SK-N-SH (cell line): ENCODE measurements at regions not wholly inside any gene's neighbourhood (a gene's known extent, or its start where the extent isn't known, plus 50 kb on each side); places are given as distances from the start of the nearest gene placed in this dataset.

Experiments used
- CTCF ChIA-PET: fragments of 300-600, 350-600 bp; formaldehyde crosslinking; extraction: SDS; loops from one replicate; lab custom pipeline; 2021; lab: Yijun Ruan, JAX
- POLR2A ChIA-PET: fragments of 350-600 bp; sonication (Branson Sonifier 250); formaldehyde crosslinking; extraction: SDS; loops from one replicate; lab custom pipeline; 2020; ENCODE audit warnings: antibody characterized with exemption, inconsistent platforms; lab: Yijun Ruan, JAX
- DNase-seq: peaks from one replicate; pipeline ENCODE4 v3.0.0; 2012
- H2AFZ ChIP-seq: fragments of 200-600 bp; sonication (generic); 2 replicates; pipeline ENCODE4 v1.8.1; 2016; ENCODE audit warnings: antibody characterized with exemption, mild to moderate bottlenecking, low read depth
- H3F3A ChIP-seq: fragments of 200-600 bp; sonication (generic); replicated peaks from 2 replicates; pipeline ENCODE3; 2016; ENCODE audit warnings: antibody characterized with exemption, mild to moderate bottlenecking; ENCODE audit not compliant: insufficient read depth
- H3K27ac ChIP-seq, 2 experiments: fragments of 200-500 bp in 1 of 2; fragments of 200-600 bp in 1 of 2; sonication (Bioruptor generic) in 1 of 2; sonication (generic), shearing (Covaris generic) in 1 of 2; 2 replicates each; pipeline versions ENCODE4 v1.5.1 to v1.6.1; 2014 to 2016; ENCODE audit warnings: low read depth in 2 of 2, inconsistent platforms in 1 of 2, low read length in 1 of 2, mild to moderate bottlenecking in 1 of 2, mixed read lengths in 1 of 2
- H3K27me3 ChIP-seq: fragments of 200-600 bp; sonication (generic), shearing (Covaris generic); 2 replicates; pipeline ENCODE4 v1.6.1; 2016; ENCODE audit warnings: mixed run types; ENCODE audit not compliant: insufficient read depth
- H3K36me3 ChIP-seq, 2 experiments: fragments of 200-500 bp in 1 of 2; fragments of 200-600 bp in 1 of 2; sonication (Bioruptor generic) in 1 of 2; sonication (generic) in 1 of 2; replicated peaks in 1 of 2; 2 replicates each; pipeline versions ENCODE3 to v1.5.1; 2014 to 2016; ENCODE audit warnings: low read length in 1 of 2, mild to moderate bottlenecking in 1 of 2; ENCODE audit not compliant: insufficient read depth in 2 of 2, control insufficient read depth in 1 of 2
- H3K4me1 ChIP-seq, 2 experiments: fragments of 200-500 bp in 1 of 2; fragments of 200-600 bp in 1 of 2; sonication (Bioruptor generic) in 1 of 2; sonication (generic), shearing (Covaris generic) in 1 of 2; 2 replicates each; pipeline versions ENCODE4 v1.5.1 to v1.6.1; 2014 to 2016; ENCODE audit warnings: low read depth in 1 of 2, low read length in 1 of 2, mixed run types in 1 of 2; ENCODE audit not compliant: insufficient read depth in 2 of 2, control insufficient read depth in 1 of 2
- H3K4me2 ChIP-seq: fragments of 200-600 bp; sonication (generic), shearing (Covaris generic); 2 replicates; pipeline ENCODE4 v1.6.1; 2017; ENCODE audit warnings: mixed run types
- H3K4me3 ChIP-seq, 2 experiments: fragments of 200-500 bp in 1 of 2; fragments of 200-600 bp in 1 of 2; sonication (Bioruptor generic) in 1 of 2; sonication (generic), shearing (Covaris generic) in 1 of 2; 2 replicates each; pipeline versions ENCODE4 v1.5.1 to v1.8.1; 2014 to 2016; ENCODE audit warnings: low read depth in 2 of 2, inconsistent platforms in 1 of 2, low read length in 1 of 2, mild to moderate bottlenecking in 1 of 2, mixed read lengths in 1 of 2, moderate library complexity in 1 of 2
- H3K79me2 ChIP-seq: fragments of 200-600 bp; sonication (generic); 2 replicates; pipeline ENCODE4 v1.8.1; 2017; ENCODE audit warnings: mild to moderate bottlenecking; ENCODE audit not compliant: insufficient read depth
- H3K9ac ChIP-seq: fragments of 200-600 bp; sonication (generic); 2 replicates; pipeline ENCODE4 v1.6.1; 2017; ENCODE audit warnings: mixed run types
- H3K9me2 ChIP-seq: fragments of 200-600 bp; sonication (generic); 2 replicates; pipeline ENCODE4 v1.6.1; 2017; ENCODE audit warnings: mixed run types
- H3K9me3 ChIP-seq: fragments of 200-600 bp; sonication (generic); 2 replicates; pipeline ENCODE4 v1.6.1; 2017; ENCODE audit warnings: mixed run types, mild to moderate bottlenecking, moderate library complexity
- H4K20me1 ChIP-seq: fragments of 200-600 bp; sonication (generic); 2 replicates; pipeline ENCODE4 v1.6.1; 2017; ENCODE audit warnings: mild to moderate bottlenecking, mixed run types; ENCODE audit not compliant: insufficient read depth
- CTCF ChIP-seq: fragments of 200-600 bp; sonication (generic); IDR thresholded peaks from 2 replicates; pipeline ENCODE4 v1.6.1; 2017; ENCODE audit warnings: antibody characterized with exemption, mild to moderate bottlenecking, moderate library complexity
- ELF1 ChIP-seq: IDR thresholded peaks from 2 replicates; pipeline ENCODE4 v1.4.0; 2012
- EP300 ChIP-seq, 2 experiments: IDR thresholded peaks; 2 replicates each; pipeline versions ENCODE4 v1.4.0 to v1.6.1; 2012; ENCODE audit warnings: borderline replicate concordance in 1 of 2, low read depth in 1 of 2, low read length in 1 of 2
- FOSL2 ChIP-seq: IDR thresholded peaks from 2 replicates; pipeline ENCODE4 v1.4.0; 2012; ENCODE audit warnings: low read depth, mild to moderate bottlenecking, moderate library complexity, borderline replicate concordance
- GABPA ChIP-seq: IDR thresholded peaks from 2 replicates; pipeline ENCODE4 v1.4.0; 2012; ENCODE audit warnings: low read depth, mild to moderate bottlenecking
- GATA2 ChIP-seq: sonication (generic); formaldehyde crosslinking; IDR thresholded peaks from 2 replicates; pipeline ENCODE4 v1.5.0; 2020; ENCODE audit warnings: mild to moderate bottlenecking, missing genetic modification reagents
- JUND ChIP-seq: IDR thresholded peaks from 2 replicates; pipeline ENCODE4 v1.4.0; 2012
- MEF2A ChIP-seq: IDR thresholded peaks from 2 replicates; pipeline ENCODE4 v1.4.0; 2012; ENCODE audit warnings: low read depth, borderline replicate concordance
- MXI1 ChIP-seq: IDR thresholded peaks from 2 replicates; pipeline ENCODE4 v1.6.1; 2012; ENCODE audit warnings: mild to moderate bottlenecking, low read depth, low read length, improper control_type of control experiment
- NFIC ChIP-seq: IDR thresholded peaks from 2 replicates; pipeline ENCODE4 v1.4.0; 2012; ENCODE audit warnings: borderline replicate concordance
- NRF1 ChIP-seq: IDR thresholded peaks from 2 replicates; pipeline ENCODE4 v1.6.1; 2012; ENCODE audit warnings: low read depth, mild to moderate bottlenecking, low read length
- RAD21 ChIP-seq: IDR thresholded peaks from 2 replicates; pipeline ENCODE4 v1.6.1; 2012; ENCODE audit warnings: mild to moderate bottlenecking, low read length
- RCOR1 ChIP-seq: fragments of 150-350 bp; IDR thresholded peaks from 2 replicates; pipeline ENCODE4 v1.6.1; 2017; ENCODE audit warnings: antibody characterized with exemption, low read length
- RXRA ChIP-seq: IDR thresholded peaks from 2 replicates; pipeline ENCODE4 v1.4.0; 2012; ENCODE audit warnings: low read depth, mild to moderate bottlenecking, borderline replicate concordance
- TAF1 ChIP-seq: IDR thresholded peaks from 2 replicates; pipeline ENCODE4 v1.6.1; 2012; ENCODE audit warnings: low read depth, mild to moderate bottlenecking, low read length, moderate library complexity, borderline replicate concordance
- TEAD4 ChIP-seq: IDR thresholded peaks from 2 replicates; pipeline ENCODE4 v1.4.0; 2012; ENCODE audit warnings: mild to moderate bottlenecking, borderline replicate concordance; ENCODE audit not compliant: insufficient read depth
- YY1 ChIP-seq: IDR thresholded peaks from 2 replicates; pipeline ENCODE4 v1.4.0; 2012; ENCODE audit warnings: low read depth, mild to moderate bottlenecking
- WGBS: methylation state at CpG from one replicate; pipeline ENCODE4 v1.1.6; 2017; ENCODE audit warnings: low lambda C conversion rate; 5-methylcytosine and 5-hydroxymethylcytosine counted together
- TF ChIP-seq, protein P1 (sequence below): IDR thresholded peaks from 2 replicates; pipeline ENCODE4 v1.4.0; 2012; ENCODE audit warnings: low read depth, borderline replicate concordance
- TF ChIP-seq, protein P2 (sequence below): fragments of 150-350 bp; IDR thresholded peaks from 2 replicates; pipeline ENCODE4 v1.6.1; 2017; ENCODE audit warnings: antibody characterized with exemption, low read length, low read depth, borderline replicate concordance

DNA sequence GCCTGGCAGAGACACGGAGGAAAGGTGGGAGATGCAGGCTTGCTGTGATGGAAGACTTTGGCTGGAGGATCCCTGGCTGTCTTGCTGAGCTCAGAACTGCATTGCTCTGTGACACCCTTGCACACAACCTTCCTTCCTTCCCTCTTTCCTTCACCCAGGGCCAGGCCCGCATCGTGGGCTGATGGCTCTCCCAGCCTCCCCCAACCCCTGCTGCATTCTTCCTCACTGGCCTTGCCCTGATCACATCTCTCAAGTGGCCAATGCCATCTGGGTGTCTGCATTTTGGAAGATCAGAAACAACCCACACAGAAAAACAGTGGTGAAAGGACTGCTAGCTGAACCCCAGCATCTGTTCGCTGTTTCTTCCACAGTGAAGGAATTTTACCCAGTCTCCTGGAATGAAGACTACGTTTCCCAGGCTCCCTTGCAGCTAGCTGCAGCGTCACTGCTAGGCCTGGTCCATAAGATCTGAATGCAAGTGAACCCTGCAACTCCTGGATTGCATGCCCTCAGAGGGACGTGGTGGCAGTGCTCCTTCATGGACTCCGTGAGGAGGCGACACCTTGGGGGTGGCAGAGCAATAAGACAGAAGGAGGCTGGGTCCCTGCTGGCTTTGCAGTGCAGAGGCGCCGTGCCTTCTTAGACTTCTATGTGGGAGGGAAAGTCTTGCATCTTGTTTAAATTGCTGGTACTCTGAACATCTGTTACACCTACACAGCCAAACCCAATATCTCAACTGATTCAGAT lies 78.9 kb upstream of the YWHAQ start:
- H2AFZ ChIP-seq = no peak overlapping the region
- no peaks in the 10 kb centered on the region; a peak in 1 of 4 replicates for H3K4me1 ChIP-seq
- DNase-seq = no peak
- no peaks in the 10 kb centered on the region for H3K9me3 ChIP-seq
- no peak overlapping the region for H3K9ac ChIP-seq
- no peak overlapping the region for H3K4me3 ChIP-seq
- H3K79me2 ChIP-seq = no peaks in the 10 kb centered on the region
- no peaks in the 10 kb centered on the region for H3F3A ChIP-seq
- H4K20me1 ChIP-seq = no peaks in the 10 kb centered on the region
- no peaks in the 10 kb centered on the region for H3K27me3 ChIP-seq
- no peak for TF ChIP-seq TAF1
- TF ChIP-seq EP300 (IDR thresholded peaks at IDR 0.05; ENCODE audit: borderline replicate concordance in 1 of 2, low read depth in 1 of 2, low read length in 1 of 2) = no peak
- TF ChIP-seq YY1 = no peak
- no peak for TF ChIP-seq GABPA
- TF ChIP-seq, protein P1, sequence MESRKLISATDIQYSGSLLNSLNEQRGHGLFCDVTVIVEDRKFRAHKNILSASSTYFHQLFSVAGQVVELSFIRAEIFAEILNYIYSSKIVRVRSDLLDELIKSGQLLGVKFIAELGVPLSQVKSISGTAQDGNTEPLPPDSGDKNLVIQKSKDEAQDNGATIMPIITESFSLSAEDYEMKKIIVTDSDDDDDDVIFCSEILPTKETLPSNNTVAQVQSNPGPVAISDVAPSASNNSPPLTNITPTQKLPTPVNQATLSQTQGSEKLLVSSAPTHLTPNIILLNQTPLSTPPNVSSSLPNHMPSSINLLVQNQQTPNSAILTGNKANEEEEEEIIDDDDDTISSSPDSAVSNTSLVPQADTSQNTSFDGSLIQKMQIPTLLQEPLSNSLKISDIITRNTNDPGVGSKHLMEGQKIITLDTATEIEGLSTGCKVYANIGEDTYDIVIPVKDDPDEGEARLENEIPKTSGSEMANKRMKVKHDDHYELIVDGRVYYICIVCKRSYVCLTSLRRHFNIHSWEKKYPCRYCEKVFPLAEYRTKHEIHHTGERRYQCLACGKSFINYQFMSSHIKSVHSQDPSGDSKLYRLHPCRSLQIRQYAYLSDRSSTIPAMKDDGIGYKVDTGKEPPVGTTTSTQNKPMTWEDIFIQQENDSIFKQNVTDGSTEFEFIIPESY = no peak
- TF ChIP-seq RXRA = no peak
- 92% methylated on average over 11 of the region's 11 CpGs for WGBS
- H3K4me2 ChIP-seq = no peak overlapping the region
- H3K36me3 ChIP-seq = no peaks in the 10 kb centered on the region
- H3K9me2 ChIP-seq = no peaks in the 10 kb centered on the region
- ChIA-PET POLR2A (no interaction called here), CTCF (interaction anchor here (0.6 kb wide), 1 partner anchor 20 kb away, joined by 3 read pairs; no protein-coding TSS in a partner anchor)
- no peak overlapping the region for H3K27ac ChIP-seq

DNA sequence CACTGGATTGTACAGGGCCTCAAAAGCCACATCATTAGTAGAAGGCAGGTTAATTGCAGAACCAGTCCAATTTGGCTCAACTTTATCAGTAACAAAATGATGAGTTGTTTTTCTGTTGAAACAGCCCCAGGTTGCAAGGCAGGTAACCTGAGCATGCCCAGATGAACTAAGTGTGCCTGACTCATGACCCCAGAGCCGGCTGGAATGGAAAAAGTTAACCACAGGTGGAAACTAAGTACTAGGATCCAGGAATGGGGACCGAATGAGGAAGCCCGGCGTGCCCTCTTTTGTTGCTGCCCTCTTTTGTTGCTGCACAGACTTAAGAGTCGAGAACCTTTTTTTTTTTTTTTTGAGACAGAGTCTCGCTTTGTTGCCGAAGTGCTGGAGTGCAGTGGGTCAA lies 79.5 kb upstream of the YWHAQ start:
- Histone ChIP-seq H3K9me3 (no peaks in the 10 kb centered on the region), H3K27me3 (no peaks in the 10 kb centered on the region), H3K4me3 (no peak overlapping the region), H3K27ac (no peak overlapping the region), H3K36me3 (no peaks in the 10 kb centered on the region), H3K4me1 (no peaks in the 10 kb centered on the region; a peak in 1 of 4 replicates), H2AFZ (no peak overlapping the region), H3K79me2 (no peaks in the 10 kb centered on the region), H4K20me1 (no peaks in the 10 kb centered on the region), H3K9me2 (no peaks in the 10 kb centered on the region), H3K4me2 (no peak overlapping the region), H3F3A (no peaks in the 10 kb centered on the region), H3K9ac (no peak overlapping the region)
- WGBS = 94% methylated on average over 7 of the region's 7 CpGs
- TF ChIP-seq NRF1 (no peak), ELF1 (no peak), TAF1 (no peak), TEAD4 (no peak), RCOR1 (no peak), JUND (no peak), CTCF (no peak), GATA2 (no peak), RAD21 (no peak), FOSL2 (no peak), NFIC (no peak), MXI1 (no peak), MEF2A (no peak)
- TF ChIP-seq, protein P2, sequence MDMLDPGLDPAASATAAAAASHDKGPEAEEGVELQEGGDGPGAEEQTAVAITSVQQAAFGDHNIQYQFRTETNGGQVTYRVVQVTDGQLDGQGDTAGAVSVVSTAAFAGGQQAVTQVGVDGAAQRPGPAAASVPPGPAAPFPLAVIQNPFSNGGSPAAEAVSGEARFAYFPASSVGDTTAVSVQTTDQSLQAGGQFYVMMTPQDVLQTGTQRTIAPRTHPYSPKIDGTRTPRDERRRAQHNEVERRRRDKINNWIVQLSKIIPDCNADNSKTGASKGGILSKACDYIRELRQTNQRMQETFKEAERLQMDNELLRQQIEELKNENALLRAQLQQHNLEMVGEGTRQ = no peak
- ChIA-PET CTCF (no interaction called here), POLR2A (no interaction called here)
- DNase-seq = no peak
